Kidney (tissue), 13 donors: ENCODE measurements at regions not wholly inside any gene's neighbourhood (a gene's known extent, or its start where the extent isn't known, plus 50 kb on each side); places are given as distances from the start of the nearest gene placed in this dataset.

ENCODE experiments used
- DNase-seq, 5 donors: peaks; one replicate each; pipeline ENCODE4 v3.0.0-alpha.2; 2013 to 2020
- FAIRE-seq: peaks from 2 replicates; lab custom pipeline; 2012; peaks lifted over from hg19 to GRCh38; lab: Jason Lieb, UNC
- H3K27ac ChIP-seq, 2 donors: one replicate each; pipeline ENCODE4 v1.7.0; 2013; ENCODE audit warnings: low read depth in 2 of 2, low read length in 2 of 2, inconsistent platforms in 1 of 2
- H3K27me3 ChIP-seq: one replicate; pipeline ENCODE4 v1.7.1; 2013; ENCODE audit warnings: low read length, inconsistent platforms; ENCODE audit not compliant: control insufficient read depth, insufficient read depth
- H3K36me3 ChIP-seq, 3 donors: one replicate each; pipeline versions ENCODE4 v1.7.0 to v1.7.1; 2013; ENCODE audit warnings: low read length in 3 of 3, control low read depth in 1 of 3, inconsistent platforms in 1 of 3; ENCODE audit not compliant: insufficient read depth in 3 of 3, control insufficient read depth in 2 of 3
- H3K4me1 ChIP-seq, 3 donors: one replicate each; pipeline versions ENCODE4 v1.7.0 to v1.7.1; 2013; ENCODE audit warnings: low read length in 3 of 3, inconsistent platforms in 1 of 3, low read depth in 1 of 3; ENCODE audit not compliant: control insufficient read depth in 2 of 3, insufficient read depth in 2 of 3
- H3K4me3 ChIP-seq, 3 donors: one replicate each; pipeline versions ENCODE4 v1.7.0 to v1.8.1; 2013; ENCODE audit warnings: low read length in 3 of 3, control low read depth in 1 of 3, inconsistent platforms in 1 of 3
- H3K9ac ChIP-seq, 3 donors: one replicate each; pipeline versions ENCODE4 v1.7.0 to v1.7.1; 2013; ENCODE audit warnings: low read length in 3 of 3, control low read depth in 1 of 3, inconsistent platforms in 1 of 3
- H3K9me3 ChIP-seq, 3 donors: one replicate each; pipeline versions ENCODE4 v1.7.0 to v1.7.1; 2013; ENCODE audit warnings: low read length in 3 of 3, control low read depth in 1 of 3, inconsistent platforms in 1 of 3; ENCODE audit not compliant: control insufficient read depth in 2 of 3, insufficient read depth in 1 of 3
- intact Hi-C: fragments of 100-400 bp; cut with DNase I; formaldehyde crosslinking; loops from one replicate; pipeline ENCODE4 v1.11.1; 2022
- TF ChIP-seq, protein P1 (sequence below): IDR thresholded peaks from 3 replicates; pipeline ENCODE4 v1.5.1; 2012; ENCODE audit warnings: mild to moderate bottlenecking, moderate library complexity, borderline replicate concordance; ENCODE audit not compliant: insufficient read depth; ENCODE audit errors: extremely low read depth
- donor health status: control.
- donor health status: control.
- donor health status: control.
- donor health status: control.
- donor health status: control.
- donor health status: DM: yes; HTN: yes; CAD: no.
- donor health status: Normal renal cell carcinoma (clear cell type).

- H3K9me3 ChIP-seq: no peaks in the 10 kb centered on the region
- DNase-seq (no peak), FAIRE-seq (no peak)
- no peak overlapping the region for H3K9ac ChIP-seq
- no peaks in the 10 kb centered on the region for H3K4me1 ChIP-seq
- no peak overlapping the region for H3K4me3 ChIP-seq
- no peaks in the 10 kb centered on the region for H3K27me3 ChIP-seq
- H3K27ac ChIP-seq: no peak overlapping the region
- no peaks in the 10 kb centered on the region for H3K36me3 ChIP-seq
- TF ChIP-seq, protein P1, sequence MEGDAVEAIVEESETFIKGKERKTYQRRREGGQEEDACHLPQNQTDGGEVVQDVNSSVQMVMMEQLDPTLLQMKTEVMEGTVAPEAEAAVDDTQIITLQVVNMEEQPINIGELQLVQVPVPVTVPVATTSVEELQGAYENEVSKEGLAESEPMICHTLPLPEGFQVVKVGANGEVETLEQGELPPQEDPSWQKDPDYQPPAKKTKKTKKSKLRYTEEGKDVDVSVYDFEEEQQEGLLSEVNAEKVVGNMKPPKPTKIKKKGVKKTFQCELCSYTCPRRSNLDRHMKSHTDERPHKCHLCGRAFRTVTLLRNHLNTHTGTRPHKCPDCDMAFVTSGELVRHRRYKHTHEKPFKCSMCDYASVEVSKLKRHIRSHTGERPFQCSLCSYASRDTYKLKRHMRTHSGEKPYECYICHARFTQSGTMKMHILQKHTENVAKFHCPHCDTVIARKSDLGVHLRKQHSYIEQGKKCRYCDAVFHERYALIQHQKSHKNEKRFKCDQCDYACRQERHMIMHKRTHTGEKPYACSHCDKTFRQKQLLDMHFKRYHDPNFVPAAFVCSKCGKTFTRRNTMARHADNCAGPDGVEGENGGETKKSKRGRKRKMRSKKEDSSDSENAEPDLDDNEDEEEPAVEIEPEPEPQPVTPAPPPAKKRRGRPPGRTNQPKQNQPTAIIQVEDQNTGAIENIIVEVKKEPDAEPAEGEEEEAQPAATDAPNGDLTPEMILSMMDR: no peak
- intact Hi-C loops: no loop called here
Measured at GRCh38 chr5:23053846-23054245, 200.7 kb upstream of the CDH12 start.

DNA sequence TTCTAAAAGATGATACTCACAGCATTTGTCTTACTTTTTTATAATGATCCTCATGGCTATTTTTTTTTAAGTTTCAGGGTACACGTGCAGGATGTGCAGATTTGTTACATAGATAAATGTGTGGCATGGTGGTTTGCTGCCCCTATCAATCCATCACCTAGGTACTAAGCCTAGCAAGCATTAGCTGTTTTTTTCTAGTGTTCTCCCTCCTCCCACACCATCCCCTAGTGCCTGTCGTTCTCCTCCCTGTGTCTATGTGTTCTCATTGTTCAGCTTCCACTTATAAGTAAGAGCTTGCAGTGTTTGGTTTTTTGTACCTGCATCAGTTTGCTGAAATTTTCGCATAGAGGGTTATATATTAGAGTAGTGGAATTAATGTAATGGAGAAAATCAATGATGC lies 189.1 kb upstream of the CDH12 start:
- Histone ChIP-seq H3K27ac (no peak overlapping the region), H3K4me1 (no peaks in the 10 kb centered on the region), H3K36me3 (no peaks in the 10 kb centered on the region), H3K27me3 (no peaks in the 10 kb centered on the region), H3K9me3 (no peaks in the 10 kb centered on the region), H3K9ac (no peak overlapping the region), H3K4me3 (no peak overlapping the region)
- FAIRE-seq (no peak), DNase-seq (no peak)
- TF ChIP-seq, protein P1: no peak
- intact Hi-C loops: no loop called here

DNA sequence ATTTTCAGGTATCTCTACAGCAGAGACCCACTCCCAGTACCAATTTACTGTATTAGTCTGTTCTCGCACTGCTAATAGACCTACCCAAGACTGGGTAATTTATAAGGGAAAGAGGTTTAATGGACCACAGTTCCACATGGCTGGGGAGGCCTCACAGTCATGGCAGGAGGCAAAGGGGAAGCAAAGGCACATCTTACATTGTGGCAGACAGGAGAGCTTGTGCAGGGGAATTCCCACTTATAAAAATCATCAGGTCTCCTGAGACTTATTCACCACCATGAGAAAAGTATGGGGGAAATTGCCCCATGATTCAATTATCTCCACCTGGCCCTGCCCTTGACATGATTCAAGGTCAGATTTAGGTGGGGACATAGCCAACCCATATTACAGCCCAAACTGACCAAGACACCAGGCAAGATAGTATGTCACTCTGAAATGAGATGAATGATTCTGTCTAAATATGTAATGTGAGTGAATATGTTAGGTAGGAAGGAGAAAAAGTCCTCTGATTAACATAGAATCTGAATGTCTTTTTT lies 182.5 kb upstream of the CDH12 start:
- H3K9ac ChIP-seq: no peak overlapping the region
- H3K27ac ChIP-seq: no peak overlapping the region
- TF ChIP-seq, protein P1: no peak
- H3K9me3 ChIP-seq: no peaks in the 10 kb centered on the region
- intact Hi-C loops: no loop called here
- no peaks in the 10 kb centered on the region for H3K36me3 ChIP-seq
- no peaks in the 10 kb centered on the region for H3K27me3 ChIP-seq
- no peaks in the 10 kb centered on the region for H3K4me1 ChIP-seq
- FAIRE-seq (no peak), DNase-seq (no peak)
- no peak overlapping the region for H3K4me3 ChIP-seq

DNA sequence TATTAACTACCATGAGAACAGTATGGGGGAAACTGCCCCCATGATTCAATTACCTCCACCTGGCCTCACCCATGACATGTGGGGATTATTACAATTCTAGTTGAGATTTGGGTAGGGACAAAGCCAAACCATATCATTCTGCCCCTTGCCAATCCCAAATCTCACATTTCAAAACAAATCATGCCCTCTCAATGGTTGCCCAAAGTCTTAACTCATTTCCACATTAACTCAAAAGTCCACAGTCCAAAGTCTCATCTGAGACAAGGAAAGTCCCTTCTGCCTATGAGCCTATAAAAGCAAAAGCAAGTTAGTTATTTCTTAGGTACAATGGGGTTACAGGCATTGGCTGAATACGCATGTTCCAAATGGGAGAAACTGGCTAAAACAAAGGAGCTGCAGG lies 180.7 kb upstream of the CDH12 start:
- no peaks in the 10 kb centered on the region for H3K9me3 ChIP-seq
- no peak overlapping the region for H3K27ac ChIP-seq
- H3K4me3 ChIP-seq: no peak overlapping the region
- no peaks in the 10 kb centered on the region for H3K27me3 ChIP-seq
- DNase-seq (no peak), FAIRE-seq (no peak)
- H3K36me3 ChIP-seq: no peaks in the 10 kb centered on the region
- intact Hi-C loops: no loop called here
- H3K9ac ChIP-seq: no peak overlapping the region
- TF ChIP-seq, protein P1: no peak
- H3K4me1 ChIP-seq: no peaks in the 10 kb centered on the region
